ENCODE measurements at regions not wholly inside any gene's neighbourhood (a gene's known extent, or its start where the extent isn't known, plus 50 kb on each side); places are given as distances from the start of the nearest gene placed in this dataset.

GRCh38 chr16:9549487-9549886 lies 458.0 kb downstream of the HAPSTR1 start:
- no peaks in the 10 kb centered on the region for H4K20me1 ChIP-seq (ENCODE audit: control insufficient read depth, insufficient read depth, low read depth, low read length)
- H3K27me3 ChIP-seq (ENCODE audit: control insufficient read depth, low read length), result no peaks in the 10 kb centered on the region
- TF ChIP-seq EZH2phosphoT487 (IDR thresholded peaks at IDR 0.05; ENCODE audit: borderline replicate concordance, low read length), result no peak
- TF ChIP-seq CTCF (IDR thresholded peaks at IDR 0.05; ENCODE audit: low read depth, low read length, poor library complexity, severe bottlenecking), result no peak
- no peaks in the 10 kb centered on the region for H3K4me1 ChIP-seq (ENCODE audit: control insufficient read depth, low read length)
- no peaks in the 10 kb centered on the region for H3F3A ChIP-seq (ENCODE audit: control insufficient read depth, insufficient read depth)
- no peaks in the 10 kb centered on the region for H3K79me2 ChIP-seq (ENCODE audit: control insufficient read depth, low read length)
- no peak overlapping the region for H3K27ac ChIP-seq (ENCODE audit: low read depth, low read length)
- H3K4me3 ChIP-seq (ENCODE audit: low read length), result no peak overlapping the region
- H3K9me2 ChIP-seq (replicated peaks; ENCODE audit: control insufficient read depth, low read length), result no peaks in the 10 kb centered on the region
- no peaks in the 10 kb centered on the region for H3K9me3 ChIP-seq (ENCODE audit: control insufficient read depth, insufficient read depth, low read length)
- no peak overlapping the region for H3K4me2 ChIP-seq (ENCODE audit: low read length)
- H3K36me3 ChIP-seq (ENCODE audit: control insufficient read depth, low read length), result no peaks in the 10 kb centered on the region

- Histone ChIP-seq H3K36me3 (ENCODE audit: control insufficient read depth, low read length) (no peaks in the 10 kb centered on the region), H3K9me3 (ENCODE audit: control insufficient read depth, insufficient read depth, low read length) (no peaks in the 10 kb centered on the region), H4K20me1 (ENCODE audit: control insufficient read depth, insufficient read depth, low read depth, low read length) (no peaks in the 10 kb centered on the region), H3K4me2 (ENCODE audit: low read length) (no peak overlapping the region), H3K4me1 (ENCODE audit: control insufficient read depth, low read length) (no peaks in the 10 kb centered on the region), H3K9me2 (replicated peaks; ENCODE audit: control insufficient read depth, low read length) (no peaks in the 10 kb centered on the region), H3K27me3 (ENCODE audit: control insufficient read depth, low read length) (no peaks in the 10 kb centered on the region), H3K4me3 (ENCODE audit: low read length) (no peak overlapping the region), H3K27ac (ENCODE audit: low read depth, low read length) (no peak overlapping the region), H3K79me2 (ENCODE audit: control insufficient read depth, low read length) (no peaks in the 10 kb centered on the region), H3F3A (ENCODE audit: control insufficient read depth, insufficient read depth) (no peaks in the 10 kb centered on the region)
- TF ChIP-seq EZH2phosphoT487 (IDR thresholded peaks at IDR 0.05; ENCODE audit: borderline replicate concordance, low read length) (no peak), CTCF (IDR thresholded peaks at IDR 0.05; ENCODE audit: low read depth, low read length, poor library complexity, severe bottlenecking) (no peak)
Observed at GRCh38 chr16:9555051-9555450, 463.6 kb downstream of the HAPSTR1 start.

- Histone ChIP-seq H3K36me3 (ENCODE audit: control insufficient read depth, low read length) (no peaks in the 10 kb centered on the region), H3K4me1 (ENCODE audit: control insufficient read depth, low read length) (no peaks in the 10 kb centered on the region), H4K20me1 (ENCODE audit: control insufficient read depth, insufficient read depth, low read depth, low read length) (no peaks in the 10 kb centered on the region), H3F3A (ENCODE audit: control insufficient read depth, insufficient read depth) (no peaks in the 10 kb centered on the region), H3K4me3 (ENCODE audit: low read length) (no peak overlapping the region), H3K9me2 (replicated peaks; ENCODE audit: control insufficient read depth, low read length) (no peaks in the 10 kb centered on the region), H3K4me2 (ENCODE audit: low read length) (no peak overlapping the region), H3K27me3 (ENCODE audit: control insufficient read depth, low read length) (no peaks in the 10 kb centered on the region), H3K27ac (ENCODE audit: low read depth, low read length) (no peak overlapping the region), H3K9me3 (ENCODE audit: control insufficient read depth, insufficient read depth, low read length) (no peaks in the 10 kb centered on the region), H3K79me2 (ENCODE audit: control insufficient read depth, low read length) (no peaks in the 10 kb centered on the region)
- TF ChIP-seq EZH2phosphoT487 (IDR thresholded peaks at IDR 0.05; ENCODE audit: borderline replicate concordance, low read length), result no peak
- no peak for TF ChIP-seq CTCF (IDR thresholded peaks at IDR 0.05; ENCODE audit: low read depth, low read length, poor library complexity, severe bottlenecking)
Observed at GRCh38 chr16:9556949-9557665, 465.7 kb downstream of the HAPSTR1 start.

Data from DOHH2 (cell line).